ENCODE measurements at regions not wholly inside any gene's neighbourhood (a gene's known extent, or its start where the extent isn't known, plus 50 kb on each side); places are given as distances from the start of the nearest gene placed in this dataset.

GRCh38 chr3:74507691-74508090, 106.8 kb downstream of the CNTN3 start:
- no peak for DNase-seq (ENCODE audit: low read depth)

GRCh38 chr3:74506246-74506645, 108.2 kb downstream of the CNTN3 start:
- DNase-seq (ENCODE audit: low read depth), result no peak

- DNase-seq (ENCODE audit: low read depth), result no peak
These were observed 113.5 kb downstream of the CNTN3 start for GRCh38 chr3:74501007-74501406.

- no peak for DNase-seq (ENCODE audit: low read depth)
These were observed 114.2 kb downstream of the CNTN3 start for GRCh38 chr3:74500257-74500656.

- no peak for DNase-seq (ENCODE audit: low read depth)
These were observed 122.6 kb downstream of the CNTN3 start for GRCh38 chr3:74491874-74492273.

- no peak for DNase-seq (ENCODE audit: low read depth)
These were observed 125.2 kb downstream of the CNTN3 start for GRCh38 chr3:74489050-74489792.

GRCh38 chr3:74479915-74480314, 134.5 kb downstream of the CNTN3 start:
- DNase-seq (ENCODE audit: low read depth), result no peak

GRCh38 chr3:74470313-74470712, 144.1 kb downstream of the CNTN3 start:
- no peak for DNase-seq (ENCODE audit: low read depth)

GRCh38 chr3:74469713-74470112, 144.7 kb downstream of the CNTN3 start:
- no peak for DNase-seq (ENCODE audit: low read depth)

GRCh38 chr3:74469151-74469550, 145.3 kb downstream of the CNTN3 start:
- no peak for DNase-seq (ENCODE audit: low read depth)

- no peak for DNase-seq (ENCODE audit: low read depth)
These were observed 148.6 kb downstream of the CNTN3 start for GRCh38 chr3:74465715-74466410.

- DNase-seq (ENCODE audit: low read depth), result no peak
These were observed 150.9 kb downstream of the CNTN3 start for GRCh38 chr3:74463515-74463914.

GRCh38 chr3:74456166-74456565, 158.3 kb downstream of the CNTN3 start:
- no peak for DNase-seq (ENCODE audit: low read depth)

- DNase-seq (ENCODE audit: low read depth), result no peak
These were observed 167.2 kb downstream of the CNTN3 start for GRCh38 chr3:74447221-74447620.

- DNase-seq (ENCODE audit: low read depth), result no peak
These were observed 168.9 kb downstream of the CNTN3 start for GRCh38 chr3:74445541-74445940.

GRCh38 chr3:74443102-74443501, 171.4 kb downstream of the CNTN3 start:
- DNase-seq (ENCODE audit: low read depth), result no peak

GRCh38 chr3:74442683-74443082, 171.8 kb downstream of the CNTN3 start:
- no peak for DNase-seq (ENCODE audit: low read depth)

GRCh38 chr3:74442068-74442467, 172.4 kb downstream of the CNTN3 start:
- no peak for DNase-seq (ENCODE audit: low read depth)

- no peak for DNase-seq (ENCODE audit: low read depth)
These were observed 178.3 kb downstream of the CNTN3 start for GRCh38 chr3:74436184-74436583.

- no peak for DNase-seq (ENCODE audit: low read depth)
These were observed 178.8 kb downstream of the CNTN3 start for GRCh38 chr3:74435631-74436030.

GRCh38 chr3:74434406-74434805, 180.1 kb downstream of the CNTN3 start:
- no peak for DNase-seq (ENCODE audit: low read depth)

GRCh38 chr3:74426571-74426970, 187.9 kb downstream of the CNTN3 start:
- DNase-seq (ENCODE audit: low read depth), result no peak

- DNase-seq (ENCODE audit: low read depth), result no peak
These were observed 190.6 kb downstream of the CNTN3 start for GRCh38 chr3:74423867-74424266.
